Myocyte (in vitro differentiated cells): ENCODE measurements at regions not wholly inside any gene's neighbourhood (a gene's known extent, or its start where the extent isn't known, plus 50 kb on each side); places are given as distances from the start of the nearest gene placed in this dataset.
"Not testable (repeated sequence)": the region's sequence is repeated elsewhere in the genome, so short reads cannot be mapped to it uniquely, and the experiment has no call there.

Source experiments
- DNase-seq: peaks from one replicate; pipeline ENCODE4 v3.0.0-alpha.2; 2012; ENCODE audit warnings: low read depth

GRCh38 chr9:16268067-16268881 is 602.2 kb downstream of the BNC2 start:
- DNase-seq = peak; percentile 42

- DNase-seq = peak; percentile 50
These were observed 598.5 kb downstream of the BNC2 start for GRCh38 chr9:16271967-16272366.

GRCh38 chr9:16272776-16273175 is 597.7 kb downstream of the BNC2 start:
- DNase-seq = no peak

DNA sequence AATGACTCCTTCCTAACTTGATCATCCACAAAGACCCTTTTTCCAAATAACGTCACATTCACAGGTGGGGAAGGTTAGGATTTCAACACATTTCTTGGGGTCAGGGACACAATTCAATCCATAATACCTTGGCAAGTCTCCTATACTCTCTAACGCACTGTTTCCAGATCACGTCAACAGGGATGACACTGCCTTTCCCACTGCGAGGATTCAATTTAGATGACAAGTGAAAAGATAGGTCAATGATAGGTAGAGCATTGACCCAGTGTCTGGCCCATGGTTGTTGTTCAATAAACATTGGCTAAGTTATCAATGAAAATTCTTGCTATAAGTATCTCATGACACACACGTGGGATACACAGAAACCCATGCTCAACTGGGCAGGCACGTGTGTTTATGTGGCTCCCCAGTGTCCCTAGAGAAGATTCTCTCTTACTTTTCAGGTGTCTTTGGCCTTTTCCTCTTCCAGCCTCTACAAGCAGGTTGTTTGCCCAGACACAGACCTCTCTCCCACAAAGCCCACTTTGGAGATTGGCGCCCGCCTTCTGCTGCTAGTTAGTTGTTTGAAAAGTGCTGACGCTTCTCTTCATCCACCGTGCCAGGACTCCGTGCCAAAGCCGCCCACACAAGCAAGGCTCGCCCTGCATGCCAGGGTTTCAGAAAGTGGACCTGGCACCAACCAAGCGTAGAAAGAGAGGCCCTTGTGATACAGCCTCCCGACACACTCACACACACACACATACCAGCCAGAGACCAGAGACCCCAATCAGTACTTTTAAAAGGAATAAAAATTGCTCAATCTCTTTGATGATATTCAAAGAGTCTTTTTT is 594.5 kb downstream of the BNC2 start:
- DNase-seq = no peak

DNA sequence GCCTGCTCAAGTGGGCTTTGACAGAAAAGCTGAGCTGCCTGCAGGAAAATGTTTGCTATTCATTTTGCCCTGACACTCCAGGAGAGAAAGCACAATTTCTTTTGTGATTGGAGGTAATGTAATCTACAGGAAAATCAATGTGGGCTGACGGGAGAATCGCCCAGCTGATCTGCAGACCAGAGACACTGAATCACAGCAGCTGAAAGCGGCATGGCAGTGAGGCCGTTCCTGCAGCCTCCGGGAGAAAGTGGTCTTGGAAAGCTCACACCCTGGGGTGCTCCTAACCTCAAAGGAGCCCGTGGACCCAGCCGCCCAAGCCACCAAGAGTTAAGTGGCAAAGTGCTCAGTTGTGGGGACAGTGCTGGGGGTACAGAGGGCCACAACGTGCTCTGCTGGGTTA is 593.6 kb downstream of the BNC2 start:
- no peak for DNase-seq

DNA sequence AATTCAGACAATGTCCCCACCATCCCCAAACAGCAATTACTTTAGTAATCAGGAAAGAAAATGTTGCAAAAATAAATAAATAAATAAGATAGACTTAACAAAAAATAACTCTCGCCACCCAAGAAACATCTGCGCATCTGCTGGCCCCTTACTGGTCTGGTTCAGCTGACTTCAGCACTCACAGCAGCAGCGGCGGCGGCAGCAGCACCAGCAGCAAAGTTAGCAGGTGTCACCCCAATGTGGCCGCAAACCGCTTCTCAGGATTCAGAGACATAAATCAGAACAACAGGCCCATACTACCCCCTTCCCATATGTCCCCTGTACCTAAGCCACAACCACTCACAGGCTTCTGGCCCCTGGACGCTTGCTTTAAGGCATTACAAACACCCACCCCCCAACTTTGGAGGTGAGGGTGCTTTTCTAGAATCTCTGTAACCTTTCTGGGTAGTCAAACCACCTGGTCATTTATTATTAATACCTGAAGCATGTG is 593.0 kb downstream of the BNC2 start:
- no peak for DNase-seq

DNA sequence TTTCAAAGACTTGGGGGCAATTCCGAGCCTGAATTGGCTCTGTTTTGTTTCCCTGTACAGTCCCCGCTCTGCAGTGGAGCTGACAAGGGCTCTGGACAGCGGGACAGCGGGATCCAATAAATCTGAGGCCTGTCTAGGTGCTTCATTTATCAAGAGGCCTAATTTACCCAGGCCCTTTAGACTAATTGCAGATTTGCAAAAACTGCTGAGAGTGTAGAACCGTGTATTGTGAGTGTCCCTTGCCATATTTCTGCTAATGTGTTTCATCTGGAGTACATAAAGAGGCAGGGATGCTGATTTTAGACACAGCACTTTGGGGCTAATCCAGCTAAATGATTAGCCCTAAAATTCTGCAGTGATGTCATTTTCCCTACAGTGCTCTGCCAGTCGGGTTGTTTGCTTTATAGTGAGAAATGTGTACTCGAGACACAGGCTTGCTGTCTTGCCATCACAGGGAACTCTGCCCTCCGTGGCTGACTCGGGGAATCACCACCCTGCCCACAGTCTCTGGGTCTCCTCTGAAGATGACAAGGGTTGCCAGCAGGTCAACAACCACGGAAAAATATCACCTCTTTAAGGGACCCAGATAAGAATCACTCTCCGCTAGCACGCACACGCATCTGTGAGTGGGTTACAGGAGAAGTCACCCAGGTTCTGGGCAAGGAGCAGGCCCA is 592.0 kb downstream of the BNC2 start:
- DNase-seq = no peak

GRCh38 chr9:16281707-16282106 is 588.8 kb downstream of the BNC2 start:
- DNase-seq = no peak

- DNase-seq = peak; percentile 13
These were observed 588.3 kb downstream of the BNC2 start for GRCh38 chr9:16282216-16282615.

- DNase-seq = no peak
These were observed 587.8 kb downstream of the BNC2 start for GRCh38 chr9:16282718-16283117.

- no peak for DNase-seq
These were observed 584.3 kb downstream of the BNC2 start for GRCh38 chr9:16286160-16286559.

DNA sequence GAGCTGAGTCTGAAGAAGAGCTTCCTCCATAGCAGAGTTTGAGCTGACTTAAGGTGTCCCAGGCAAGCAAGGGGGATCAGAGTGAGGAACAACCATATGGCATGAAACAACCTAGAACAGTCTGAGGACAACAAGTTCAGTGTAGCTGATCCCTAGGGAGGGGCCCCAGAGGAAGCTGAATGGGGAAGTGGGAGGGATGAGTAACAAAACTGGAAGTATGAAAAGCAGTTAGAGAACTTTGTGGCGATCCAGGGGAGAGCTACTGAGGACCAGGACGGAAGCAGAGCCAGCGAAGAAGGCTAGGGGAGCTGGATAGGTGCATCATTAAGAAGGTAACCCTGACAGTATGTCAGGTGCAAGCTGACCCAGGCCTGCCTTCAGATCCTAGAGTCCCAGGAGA is 580.8 kb downstream of the BNC2 start:
- no peak for DNase-seq

GRCh38 chr9:16290169-16290568 is 580.3 kb downstream of the BNC2 start:
- no peak for DNase-seq

DNA sequence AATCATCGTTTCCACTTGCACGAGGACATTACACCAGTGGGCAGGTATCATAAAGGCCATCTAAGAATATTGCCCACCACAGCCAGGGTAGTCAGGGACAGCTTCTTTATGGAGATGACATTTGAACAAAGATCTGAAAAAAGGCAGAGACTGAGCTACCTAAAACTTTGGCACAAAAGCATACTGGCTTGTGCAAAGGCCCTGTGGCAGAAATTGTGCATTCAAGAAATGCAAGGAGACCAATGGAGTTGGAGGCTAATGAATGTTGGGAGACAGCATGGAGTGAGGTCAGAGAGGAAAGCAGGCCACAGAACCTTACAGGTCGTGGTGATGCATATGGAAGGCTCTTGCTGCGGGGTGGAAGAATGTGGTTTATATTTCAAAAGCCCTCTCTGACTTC is 578.5 kb downstream of the BNC2 start:
- DNase-seq = no peak

DNA sequence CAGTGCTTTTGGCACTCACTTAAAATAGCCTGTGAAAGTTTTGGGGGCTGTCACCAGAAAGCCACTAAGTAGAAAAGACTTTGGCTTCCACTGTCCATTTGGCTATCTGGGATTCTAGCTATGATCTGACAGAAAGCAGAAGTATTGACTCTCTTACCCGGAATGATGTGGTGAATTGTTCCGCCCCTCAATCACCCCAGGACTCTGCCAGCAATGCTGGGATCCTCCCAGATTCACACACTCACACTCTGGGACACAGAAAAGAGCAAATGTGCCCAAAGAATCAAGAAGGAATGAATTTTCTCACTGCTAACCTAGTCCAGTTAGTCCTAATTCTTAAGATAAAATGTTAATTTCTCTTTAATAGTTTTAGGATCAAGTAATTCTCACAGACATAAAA is 576.9 kb downstream of the BNC2 start:
- DNase-seq = no peak

DNA sequence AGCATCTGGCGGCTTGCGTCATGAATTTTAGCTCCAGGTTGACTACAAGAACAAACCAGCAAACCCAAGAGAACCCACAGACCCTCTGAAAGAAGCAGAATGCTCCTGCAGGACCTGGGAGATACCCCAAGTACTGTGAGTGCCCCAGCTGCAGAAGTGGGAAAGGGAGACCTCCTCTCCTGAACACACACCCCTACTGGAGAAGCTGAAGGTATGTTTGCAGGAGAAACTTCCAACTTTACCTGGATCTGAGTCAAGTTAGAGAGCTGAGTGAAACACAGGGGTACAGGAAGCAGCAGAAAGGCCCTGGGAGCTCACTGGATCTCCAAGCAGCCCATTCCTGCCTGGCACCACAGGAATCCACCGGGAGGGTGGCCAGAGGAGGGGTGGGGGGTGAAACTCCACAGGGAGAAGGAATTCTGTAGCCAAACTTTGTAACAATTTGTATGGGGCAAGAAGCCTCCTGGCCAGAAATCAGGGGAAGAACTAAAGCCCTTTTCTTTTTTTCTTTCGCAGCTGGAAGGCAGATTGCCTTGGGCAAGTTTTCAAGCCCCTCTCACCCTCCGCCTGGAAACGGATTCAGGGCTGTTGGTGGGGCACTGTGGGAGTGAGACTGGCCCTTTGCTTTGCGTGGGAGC is 576.2 kb downstream of the BNC2 start:
- DNase-seq = peak; percentile 39

DNA sequence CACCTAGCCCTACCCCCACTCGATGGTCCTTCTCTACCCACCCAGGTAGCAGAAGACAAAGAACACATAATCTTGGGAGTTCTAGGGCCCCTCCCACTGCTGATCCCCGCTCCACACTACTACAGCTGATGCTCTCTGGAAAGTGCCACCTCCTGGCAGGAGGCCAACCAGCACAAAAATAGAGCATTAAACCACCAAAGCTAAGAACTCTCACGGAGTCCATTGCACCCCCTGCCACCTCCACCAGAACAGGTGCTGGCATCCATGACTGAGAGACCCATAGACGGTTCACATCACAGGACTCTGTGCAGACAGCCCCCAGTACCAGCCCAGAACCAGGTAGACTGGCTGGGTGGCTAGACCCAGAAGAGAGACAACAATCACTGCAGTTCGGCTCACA is 575.5 kb downstream of the BNC2 start:
- DNase-seq = peak; percentile 55

DNA sequence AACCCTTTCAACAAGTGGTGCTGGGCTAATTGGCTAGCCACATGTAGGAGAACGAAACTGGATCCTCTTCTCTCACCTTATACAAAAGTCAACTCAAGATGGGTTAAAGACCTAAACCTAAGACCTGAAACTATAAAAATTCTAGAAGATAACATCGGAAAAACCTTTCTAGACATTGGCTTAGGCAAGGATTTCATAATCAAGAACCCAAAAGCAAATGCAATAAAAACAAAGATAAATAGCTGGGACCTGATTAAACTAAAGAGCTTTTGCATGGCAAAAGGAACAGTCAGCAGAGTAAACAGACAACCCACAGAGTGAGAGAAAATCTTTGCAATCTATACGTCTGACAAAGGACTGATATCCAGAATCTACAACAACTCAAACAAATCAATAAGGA is 571.1 kb downstream of the BNC2 start:
- DNase-seq = not testable (repeated sequence)

DNA sequence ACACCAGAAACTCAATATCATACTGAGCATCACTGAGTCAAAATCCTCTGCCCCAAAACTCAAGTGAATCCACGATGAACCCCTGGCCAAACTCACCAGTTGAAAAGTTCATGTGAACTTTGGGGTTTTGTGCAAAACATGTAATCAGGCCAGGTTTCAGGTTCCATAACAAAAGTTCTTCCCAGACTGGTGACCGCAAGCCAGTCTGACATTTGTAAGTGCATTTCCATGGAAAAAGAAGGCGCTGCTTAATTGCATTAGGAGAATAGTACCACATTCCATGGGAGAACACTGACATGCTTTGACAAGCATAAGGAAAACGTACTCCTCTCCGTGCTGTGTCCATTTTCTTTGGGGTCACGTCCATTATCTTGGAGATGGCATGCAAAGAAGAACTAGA is 567.0 kb downstream of the BNC2 start:
- no peak for DNase-seq

DNA sequence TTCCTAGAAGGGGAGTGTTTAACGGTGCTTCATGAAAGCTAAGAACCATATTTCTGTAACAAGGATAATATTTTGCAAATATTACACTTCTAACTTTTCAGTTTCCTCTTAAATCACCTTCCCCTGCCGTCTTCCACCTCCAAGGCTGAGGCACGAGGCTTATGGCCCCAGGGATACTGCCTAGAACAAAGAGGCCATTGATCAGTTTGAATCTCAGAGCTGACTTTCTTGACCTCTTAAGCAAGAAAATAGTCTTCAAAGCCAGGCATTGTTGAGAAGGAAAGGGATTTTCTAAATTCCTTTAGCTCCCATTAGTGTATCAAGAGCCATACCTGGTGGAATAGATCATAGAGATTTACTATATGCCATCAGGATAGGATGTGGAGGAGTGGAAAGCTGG is 566.2 kb downstream of the BNC2 start:
- DNase-seq = no peak

- no peak for DNase-seq
These were observed 563.9 kb downstream of the BNC2 start for GRCh38 chr9:16306586-16306985.
